A549 (cell line): ENCODE measurements at regions not wholly inside any gene's neighbourhood (a gene's known extent, or its start where the extent isn't known, plus 50 kb on each side); places are given as distances from the start of the nearest gene placed in this dataset.

Experiments used
- ATAC-seq, 2 experiments: fragments of 200-7000 bp in 1 of 2; fragments of >200 bp in 1 of 2; cut with Nextera tagmentation in 1 of 2; cut with Tn5 transposase in 1 of 2; 3 replicates each; pipeline versions ENCODE4 v1.8.0 to v1.9.1; 2018 to 2020; ENCODE audit warnings: mild to moderate bottlenecking in 1 of 2, moderate library complexity in 1 of 2
- CTCF ChIA-PET: fragments of 300-600 bp; sonication (Branson Sonifier 250); formaldehyde crosslinking; extraction: SDS; loops from one replicate; lab custom pipeline; 2021; ENCODE audit warnings: antibody characterized with exemption, inconsistent platforms; lab: Yijun Ruan, JAX
- POLR2A ChIA-PET: fragments of 350-600 bp; formaldehyde crosslinking; extraction: SDS; loops from one replicate; lab custom pipeline; 2021; ENCODE audit warnings: antibody characterized with exemption, inconsistent platforms; lab: Yijun Ruan, JAX
- DNase-seq, 2 experiments: peaks; one replicate each; pipeline versions ENCODE4 v3.0.0 to v3.0.0-alpha.2; 2011 to 2016; ENCODE audit warnings: low read depth in 1 of 2, low spot score in 1 of 2
- FAIRE-seq: peaks from 2 replicates; lab custom pipeline; 2011; peaks lifted over from hg19 to GRCh38; lab: Jason Lieb, UNC
- H3K27ac ChIP-seq, 2 experiments: fragments of >200 bp; sonication (Bioruptor Twin); formaldehyde crosslinking; 3 replicates each; pipeline ENCODE4 v1.5.1; 2016 to 2017
- H3K4me1 ChIP-seq: fragments of >200 bp; sonication (Bioruptor Twin); formaldehyde crosslinking; 3 replicates; pipeline ENCODE4 v1.6.1; 2016
- H3K4me2 ChIP-seq: fragments of >200 bp; sonication (Bioruptor Twin); formaldehyde crosslinking; 3 replicates; pipeline ENCODE4 v1.6.1; 2016
- H3K4me3 ChIP-seq: fragments of >200 bp; sonication (Bioruptor Twin); formaldehyde crosslinking; 3 replicates; pipeline ENCODE4 v1.5.1; 2016
- H3K9me3 ChIP-seq: fragments of >200 bp; sonication (Bioruptor Twin); formaldehyde crosslinking; 3 replicates; pipeline ENCODE4 v1.6.1; 2016
- BCL3 ChIP-seq: fragments of >200 bp; sonication (Bioruptor Twin); formaldehyde crosslinking; IDR thresholded peaks from 3 replicates; pipeline ENCODE4 v1.6.1; 2016
- CEBPB ChIP-seq, 2 experiments: fragments of >200 bp in 1 of 2; sonication (Bioruptor Twin) in 1 of 2; formaldehyde crosslinking in 1 of 2; IDR thresholded peaks; 2 replicates each; pipeline ENCODE4 v1.6.1; 2012 to 2016
- EP300 ChIP-seq, 2 experiments: fragments of >200 bp; sonication (Bioruptor Twin); formaldehyde crosslinking; IDR thresholded peaks; 2 replicates in 1 of 2; 3 replicates in 1 of 2; pipeline ENCODE4 v1.6.1; 2016 to 2017
- FOSB ChIP-seq: fragments of 250-450 bp; sonication (Bioruptor Pico); IDR thresholded peaks from 2 replicates; pipeline ENCODE4 v1.5.0; 2020; ENCODE audit warnings: mild to moderate bottlenecking, moderate library complexity
- GATA3 ChIP-seq: IDR thresholded peaks from 2 replicates; pipeline ENCODE4 v1.6.1; 2012; ENCODE audit warnings: borderline replicate concordance
- HEYL ChIP-seq: fragments of 250-450 bp; sonication (Bioruptor Pico); IDR thresholded peaks from 2 replicates; pipeline ENCODE4 v1.8.0; 2021; ENCODE audit warnings: mild to moderate bottlenecking, moderate library complexity
- HOXA7 ChIP-seq: fragments of 250-450 bp; sonication (Bioruptor Pico); IDR thresholded peaks from 2 replicates; pipeline ENCODE4 v1.5.0; 2020; ENCODE audit warnings: mild to moderate bottlenecking, moderate library complexity
- HOXB5 ChIP-seq: fragments of 250-450 bp; sonication (Bioruptor Pico); IDR thresholded peaks from 2 replicates; pipeline ENCODE4 v1.5.0; 2020; ENCODE audit warnings: mild to moderate bottlenecking, moderate library complexity
- KDM5A ChIP-seq: fragments of 200-600 bp; sonication (generic); IDR thresholded peaks from 2 replicates; pipeline ENCODE4 v1.6.1; 2016; ENCODE audit warnings: antibody characterized with exemption, mild to moderate bottlenecking
- MAFK ChIP-seq: fragments of 450-650 bp; IDR thresholded peaks from 2 replicates; pipeline ENCODE4 v1.6.1; 2014; ENCODE audit not compliant: partially characterized antibody
- MAX ChIP-seq: IDR thresholded peaks from 2 replicates; pipeline ENCODE4 v1.6.1; 2012
- MAZ ChIP-seq: fragments of 150-350 bp; IDR thresholded peaks from 2 replicates; pipeline ENCODE4 v1.6.1; 2014; ENCODE audit warnings: antibody characterized with exemption, low read depth, low read length, borderline replicate concordance
- NFE2L2 ChIP-seq: fragments of 150-350 bp; conservative IDR thresholded peaks from 2 replicates; pipeline ENCODE4 v1.6.1; 2014; ENCODE audit warnings: low read length
- NPAS2 ChIP-seq: fragments of 250-450 bp; sonication (Bioruptor Pico); IDR thresholded peaks from 2 replicates; pipeline ENCODE4 v1.8.0; 2022; ENCODE audit warnings: mild to moderate bottlenecking, moderate library complexity, borderline replicate concordance
- NR3C1 ChIP-seq: fragments of >200 bp; sonication (Bioruptor Twin); formaldehyde crosslinking; IDR thresholded peaks from 3 replicates; pipeline ENCODE4 v1.6.1; 2017
- PHF8 ChIP-seq: fragments of 200-600 bp; sonication (generic); IDR thresholded peaks from 2 replicates; pipeline ENCODE4 v1.6.1; 2016; ENCODE audit warnings: low read depth, mild to moderate bottlenecking, antibody characterized with exemption, moderate library complexity, borderline replicate concordance
- POLR2AphosphoS2 ChIP-seq: conservative IDR thresholded peaks from 2 replicates; pipeline ENCODE4 v1.6.1; 2012; ENCODE audit warnings: low read length, improper control_type of control experiment, inconsistent platforms
- RCOR1 ChIP-seq: fragments of 150-350 bp; IDR thresholded peaks from 2 replicates; pipeline ENCODE4 v1.6.1; 2014; ENCODE audit warnings: antibody characterized with exemption, low read length, low read depth
- REST ChIP-seq: fragments of 200-600 bp; sonication (generic); IDR thresholded peaks from 2 replicates; pipeline ENCODE4 v1.6.1; 2016; ENCODE audit warnings: antibody characterized with exemption, mild to moderate bottlenecking, moderate library complexity
- RFX5 ChIP-seq: fragments of 450-650 bp; IDR thresholded peaks from 2 replicates; pipeline ENCODE4 v1.7.1; 2014; ENCODE audit warnings: antibody characterized with exemption, mild to moderate bottlenecking, moderate library complexity
- RNF2 ChIP-seq: fragments of 200-600 bp; sonication (generic); IDR thresholded peaks from 2 replicates; pipeline ENCODE4 v1.6.1; 2016; ENCODE audit warnings: low read depth, mild to moderate bottlenecking, antibody characterized with exemption, moderate library complexity, borderline replicate concordance
- TFCP2L1 ChIP-seq: fragments of 250-450 bp; sonication (Bioruptor Pico); IDR thresholded peaks from 2 replicates; pipeline ENCODE4 v1.5.0; 2021; ENCODE audit warnings: mild to moderate bottlenecking
- TP53 ChIP-seq: fragments of 250-450 bp; sonication (Bioruptor Pico); IDR thresholded peaks from 2 replicates; pipeline ENCODE4 v1.5.0; 2021; ENCODE audit warnings: mild to moderate bottlenecking, moderate library complexity
- USF2 ChIP-seq: fragments of 450-650 bp; IDR thresholded peaks from 2 replicates; pipeline ENCODE4 v1.6.1; 2014; ENCODE audit warnings: antibody characterized with exemption
- ZC3H11A ChIP-seq: fragments of 450-650 bp; IDR thresholded peaks from 2 replicates; pipeline ENCODE4 v1.6.1; 2014; ENCODE audit warnings: antibody characterized with exemption, mild to moderate bottlenecking
- ZFP36 ChIP-seq: fragments of 450-650 bp; IDR thresholded peaks from 2 replicates; pipeline ENCODE4 v1.6.1; 2014; ENCODE audit warnings: borderline replicate concordance; ENCODE audit not compliant: partially characterized antibody
- WGBS: methylation state at CpG from one replicate; pipeline ENCODE4 v1.1.6; 2017; ENCODE audit errors: missing lambda C conversion rate; 5-methylcytosine and 5-hydroxymethylcytosine counted together

DNA sequence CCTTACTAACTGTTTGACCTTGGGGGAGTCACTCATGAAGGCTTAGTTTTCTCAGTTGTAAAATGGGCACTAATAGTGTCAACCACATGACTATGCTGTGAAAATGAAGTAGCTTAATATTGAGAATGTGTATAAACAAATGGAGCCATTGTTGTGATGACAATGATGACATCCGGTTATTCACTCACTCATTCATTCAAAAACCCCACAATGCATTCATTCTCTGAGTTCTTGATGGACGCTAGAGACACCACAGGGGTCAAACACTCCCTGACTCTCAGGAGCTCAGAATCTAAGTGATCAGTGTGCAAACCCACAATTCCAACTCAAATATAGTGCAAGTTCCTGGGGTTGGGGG, 138.9 kb downstream of the FOXD2 start:
- WGBS: 44% methylated on average over 2 of the region's 2 CpGs

DNA sequence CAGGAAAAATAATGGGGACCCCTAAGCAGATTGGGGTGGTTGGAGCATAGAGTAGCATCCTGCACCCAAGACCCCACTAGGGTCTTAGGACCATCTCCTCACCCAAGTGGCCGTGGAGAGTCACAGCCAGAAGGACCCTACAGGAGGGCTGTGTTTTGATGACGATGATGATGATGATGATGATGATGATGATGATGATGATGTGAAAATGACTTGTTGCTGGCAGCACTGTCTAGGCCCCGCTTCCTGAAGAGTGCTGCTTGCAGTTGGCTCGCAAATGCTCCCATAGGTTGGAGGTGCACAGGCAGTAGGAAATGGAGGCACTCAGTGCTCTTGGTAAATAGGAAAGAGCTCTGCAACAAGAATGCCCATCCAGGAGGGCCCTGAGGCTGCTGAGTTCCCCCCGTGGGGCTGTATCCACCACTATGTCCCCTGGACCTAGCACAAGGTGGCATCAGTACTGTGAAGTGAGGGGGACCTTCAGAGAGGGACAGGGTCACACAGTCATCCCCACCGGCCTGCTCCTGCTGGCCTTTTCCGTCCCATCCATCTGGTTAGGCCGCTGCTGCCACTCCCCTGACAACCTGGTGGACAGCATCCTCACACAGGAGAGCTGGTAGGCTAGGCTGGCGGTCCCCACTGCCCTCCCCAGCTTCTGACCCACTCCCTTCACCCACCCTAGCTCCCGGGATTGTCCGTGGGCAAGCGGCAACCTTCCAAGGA, 139.6 kb downstream of the FOXD2 start:
- ATAC-seq: no peak
- no peak overlapping the region for H3K27ac ChIP-seq
- POLR2A ChIA-PET: no interaction called here
- DNase-seq: no peak
- FAIRE-seq: no peak
- no peaks in the 10 kb centered on the region for H3K4me1 ChIP-seq
- WGBS: 55% methylated on average over 9 of the region's 12 CpGs
- H3K9me3 ChIP-seq: no peaks in the 10 kb centered on the region
- CTCF ChIA-PET: interaction anchor here (0.6 to 1.7 kb wide), 2 partner anchors 9 to 132 kb away, joined by 3 to 5 read pairs; no protein-coding TSS in a partner anchor
- H3K4me3 ChIP-seq: no peak overlapping the region
- no peak overlapping the region for H3K4me2 ChIP-seq
- TF ChIP-seq HOXA7: no peak
- TF ChIP-seq PHF8: no peak
- TF ChIP-seq TFCP2L1: no peak
- TF ChIP-seq RCOR1: no peak
- no peak for TF ChIP-seq TP53 (CRISPR knock-in tag)
- TF ChIP-seq RFX5: no peak
- TF ChIP-seq NPAS2 (CRISPR knock-in tag): no peak
- TF ChIP-seq BCL3: no peak
- TF ChIP-seq ZC3H11A: no peak
- no peak for TF ChIP-seq FOSB (CRISPR knock-in tag)
- TF ChIP-seq HOXB5: no peak
- TF ChIP-seq USF2: no peak
- TF ChIP-seq POLR2AphosphoS2: no peak
- TF ChIP-seq GATA3: no peak
- TF ChIP-seq EP300 (IDR thresholded peaks at IDR 0.05): no peak

More for the DNA sequence above, 138.9 kb downstream of the FOXD2 start:
- H3K4me1 ChIP-seq: no peaks in the 10 kb centered on the region
- POLR2A ChIA-PET: no interaction called here
- DNase-seq: no peak
- no peak overlapping the region for H3K4me2 ChIP-seq
- no peaks in the 10 kb centered on the region for H3K9me3 ChIP-seq
- TF ChIP-seq RNF2: no peak
- no peak for TF ChIP-seq NR3C1
- TF ChIP-seq MAX: no peak
- TF ChIP-seq HOXA7: no peak
- TF ChIP-seq CEBPB (IDR thresholded peaks at IDR 0.05): no peak
- no peak for TF ChIP-seq ZFP36
- no peak for TF ChIP-seq NFE2L2
- TF ChIP-seq REST: no peak
- TF ChIP-seq HOXB5: no peak
- no peak for TF ChIP-seq HEYL (CRISPR knock-in tag)
- TF ChIP-seq MAZ: no peak
- no peak for TF ChIP-seq MAFK
- no peak for TF ChIP-seq KDM5A
- no peak for TF ChIP-seq USF2
- no peak for TF ChIP-seq ZC3H11A
- H3K27ac ChIP-seq: no peak overlapping the region
- no peak for FAIRE-seq
- CTCF ChIA-PET: interaction anchor here (1.7 kb wide), 1 partner anchor 133 kb away, joined by 5 read pairs; no protein-coding TSS in a partner anchor
- H3K4me3 ChIP-seq: no peak overlapping the region
- ATAC-seq: no peak
